NCI-H1105 (cell line): ENCODE measurements at regions not wholly inside any gene's neighbourhood (a gene's known extent, or its start where the extent isn't known, plus 50 kb on each side); places are given as distances from the start of the nearest gene placed in this dataset.
"Not testable (repeated sequence)": the region's sequence is repeated elsewhere in the genome, so short reads cannot be mapped to it uniquely, and the experiment has no call there.

Source experiments
- DNase-seq: peaks from one replicate; lab custom pipeline; 2025; lab: John Stamatoyannopoulos, UW

GRCh38 chr2:12618576-12618975, 98.2 kb upstream of the TRIB2 start:
- no peak for DNase-seq

GRCh38 chr2:12619975-12620374, 96.8 kb upstream of the TRIB2 start:
- no peak for DNase-seq

GRCh38 chr2:12620759-12621158, 96.0 kb upstream of the TRIB2 start:
- DNase-seq: no peak

GRCh38 chr2:12623051-12623450, 93.7 kb upstream of the TRIB2 start:
- no peak for DNase-seq

- no peak for DNase-seq
These were observed 92.4 kb upstream of the TRIB2 start for GRCh38 chr2:12624384-12624783.

- DNase-seq: no peak
These were observed 91.7 kb upstream of the TRIB2 start for GRCh38 chr2:12624905-12625598.

- DNase-seq: not testable (repeated sequence)
These were observed 88.2 kb upstream of the TRIB2 start for GRCh38 chr2:12628541-12628940.

GRCh38 chr2:12636837-12637581, 79.7 kb upstream of the TRIB2 start:
- no peak for DNase-seq

GRCh38 chr2:12637754-12638153, 79.0 kb upstream of the TRIB2 start:
- no peak for DNase-seq

GRCh38 chr2:12641441-12641840, 75.3 kb upstream of the TRIB2 start:
- no peak for DNase-seq

- DNase-seq: no peak
These were observed 74.4 kb upstream of the TRIB2 start for GRCh38 chr2:12642332-12642731.

- no peak for DNase-seq
These were observed 73.9 kb upstream of the TRIB2 start for GRCh38 chr2:12642859-12643258.

GRCh38 chr2:12649602-12650400, 66.9 kb upstream of the TRIB2 start:
- no peak for DNase-seq

GRCh38 chr2:12651641-12652040, 65.1 kb upstream of the TRIB2 start:
- no peak for DNase-seq

- DNase-seq: no peak
These were observed 64.0 kb upstream of the TRIB2 start for GRCh38 chr2:12652723-12653122.

GRCh38 chr2:12657560-12657959, 59.2 kb upstream of the TRIB2 start:
- DNase-seq: no peak

- DNase-seq: no peak
These were observed 58.3 kb upstream of the TRIB2 start for GRCh38 chr2:12658310-12658945.

GRCh38 chr2:12661489-12661888, 55.2 kb upstream of the TRIB2 start:
- DNase-seq: no peak

- DNase-seq: no peak
These were observed 53.3 kb upstream of the TRIB2 start for GRCh38 chr2:12663306-12664037.

GRCh38 chr2:12665334-12665733, 51.4 kb upstream of the TRIB2 start:
- no peak for DNase-seq

- no peak for DNase-seq
These were observed 50.3 kb upstream of the TRIB2 start for GRCh38 chr2:12666445-12666844.
